Stromal cell of bone marrow (primary cell): ENCODE measurements at regions not wholly inside any gene's neighbourhood (a gene's known extent, or its start where the extent isn't known, plus 50 kb on each side); places are given as distances from the start of the nearest gene placed in this dataset.

Experiments used
- DNase-seq: peaks from one replicate; pipeline ENCODE4 v3.0.0-alpha.2; 2012; ENCODE audit warnings: low read depth

DNA sequence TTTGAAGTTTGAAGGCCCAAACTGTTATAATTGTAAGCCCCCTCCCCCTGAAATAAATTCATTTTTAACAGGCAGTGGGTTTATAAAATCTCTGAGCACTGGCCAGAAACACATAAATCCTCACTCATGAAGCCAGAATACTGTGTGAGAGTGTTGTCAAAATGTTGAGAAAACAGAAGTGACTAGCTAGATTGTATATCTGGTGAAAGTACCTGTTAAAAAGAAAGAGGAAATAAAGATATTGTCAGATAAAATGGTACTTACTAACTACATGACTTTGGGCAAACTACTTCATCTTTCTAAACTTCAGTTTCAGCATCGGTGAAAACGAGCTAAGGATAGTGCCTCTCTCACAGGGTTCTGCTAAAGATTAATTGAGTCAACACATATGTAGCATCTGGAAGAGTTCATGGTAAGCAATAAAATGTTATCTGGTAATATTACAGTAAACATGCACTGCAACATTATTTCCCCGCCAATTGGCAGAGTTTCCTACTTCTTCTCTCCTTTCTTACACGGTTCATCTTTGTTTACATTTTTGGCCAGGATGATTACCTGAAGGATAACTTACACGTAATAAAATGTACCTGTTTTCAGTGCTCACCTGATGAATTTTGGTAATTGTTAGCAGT lies 202.5 kb upstream of the CHRM2 start:
- DNase-seq: no peak

DNA sequence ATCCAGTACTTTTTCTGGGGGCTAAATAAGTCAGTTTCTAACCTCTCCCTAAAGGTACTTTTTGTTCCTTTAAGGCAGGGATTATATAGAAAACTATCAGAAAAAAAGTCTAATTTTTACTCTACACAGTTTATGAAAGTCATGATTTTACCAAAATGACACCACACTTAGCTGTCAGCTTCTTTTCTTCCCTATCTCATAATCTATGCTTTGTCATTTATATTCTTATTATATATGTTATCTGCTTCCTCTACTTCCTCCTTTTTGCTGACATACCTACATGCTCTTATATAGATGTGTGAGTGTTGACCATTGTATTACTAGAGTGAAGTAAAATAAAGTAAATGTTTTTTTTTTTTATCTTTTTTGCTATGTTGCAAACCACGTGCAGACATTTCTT lies 203.9 kb upstream of the CHRM2 start:
- DNase-seq: no peak

DNA sequence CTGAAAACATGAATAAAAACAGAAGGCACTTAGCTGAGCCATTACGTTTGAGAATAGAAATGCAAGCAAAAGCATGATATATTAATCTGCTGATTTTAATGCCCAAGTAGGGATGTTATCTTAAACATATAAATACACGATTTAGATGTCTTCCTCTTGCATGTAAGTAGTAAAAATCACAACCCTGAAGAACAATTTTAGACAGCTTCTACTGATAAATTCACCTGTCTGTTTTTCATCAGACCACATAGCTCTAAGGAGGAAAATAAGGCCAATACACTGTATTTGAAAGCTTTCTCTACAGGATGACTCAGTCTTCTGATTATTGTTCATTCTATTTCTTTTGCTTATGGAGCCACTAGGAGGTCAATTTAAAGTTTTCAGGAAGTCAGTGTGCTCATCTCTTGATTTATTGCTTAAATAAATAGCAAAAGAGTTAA lies 210.9 kb upstream of the CHRM2 start:
- DNase-seq: no peak

DNA sequence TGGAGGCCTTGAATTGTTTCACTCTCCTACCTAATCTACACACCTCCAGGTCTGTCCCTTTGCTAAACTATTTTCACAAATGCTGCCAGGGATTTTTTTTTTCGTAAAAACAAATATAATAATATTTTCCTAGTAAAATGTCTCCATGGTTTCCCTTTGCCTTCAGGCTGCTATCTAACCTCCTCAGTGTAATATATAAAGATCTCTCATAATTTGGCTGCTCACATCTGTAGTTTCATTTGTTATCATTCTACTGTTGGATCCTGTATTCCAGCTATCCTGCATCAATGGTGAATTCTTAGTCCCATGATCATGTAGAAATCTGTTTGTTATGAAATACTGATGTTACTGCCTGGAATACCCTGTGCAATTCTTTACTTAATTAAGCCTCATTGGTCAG lies 211.9 kb upstream of the CHRM2 start:
- DNase-seq: no peak

DNA sequence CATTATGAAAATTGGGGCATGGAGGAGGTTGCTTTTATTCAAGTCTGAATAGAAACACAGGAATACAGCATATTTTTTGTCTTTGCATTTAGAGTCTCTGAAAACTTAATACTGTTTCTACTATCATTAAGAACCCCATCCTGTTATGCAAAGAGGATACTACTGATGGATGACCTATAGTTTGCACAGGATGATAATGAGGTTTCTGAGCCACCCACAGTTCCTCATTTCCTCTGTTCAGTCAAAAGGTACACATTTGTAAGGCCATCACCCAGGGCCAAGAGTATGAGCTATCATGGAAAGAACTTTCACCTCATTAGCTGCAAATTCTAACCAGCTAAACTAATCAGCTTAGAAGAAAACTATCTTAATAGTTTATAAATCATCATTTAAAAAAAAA lies 213.0 kb upstream of the CHRM2 start:
- DNase-seq: no peak

DNA sequence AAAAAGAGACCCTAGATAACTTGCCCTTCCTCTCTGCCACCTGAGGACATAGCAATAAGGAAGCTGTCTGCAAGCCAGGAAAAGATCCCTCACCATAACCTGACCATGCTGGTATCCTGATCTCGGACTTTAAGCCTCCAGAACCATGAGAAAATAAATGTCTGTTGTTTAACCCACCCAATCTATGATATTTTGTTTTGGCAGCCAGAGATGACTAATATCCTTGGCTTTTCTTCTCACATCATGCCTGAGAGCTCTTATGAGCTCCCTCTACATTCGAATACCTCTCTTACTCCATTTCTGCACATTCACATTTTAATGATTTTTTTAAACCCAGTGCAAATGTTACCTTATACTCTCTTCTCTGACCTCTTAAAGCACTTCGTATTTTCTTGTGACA lies 214.0 kb upstream of the CHRM2 start:
- no peak for DNase-seq

DNA sequence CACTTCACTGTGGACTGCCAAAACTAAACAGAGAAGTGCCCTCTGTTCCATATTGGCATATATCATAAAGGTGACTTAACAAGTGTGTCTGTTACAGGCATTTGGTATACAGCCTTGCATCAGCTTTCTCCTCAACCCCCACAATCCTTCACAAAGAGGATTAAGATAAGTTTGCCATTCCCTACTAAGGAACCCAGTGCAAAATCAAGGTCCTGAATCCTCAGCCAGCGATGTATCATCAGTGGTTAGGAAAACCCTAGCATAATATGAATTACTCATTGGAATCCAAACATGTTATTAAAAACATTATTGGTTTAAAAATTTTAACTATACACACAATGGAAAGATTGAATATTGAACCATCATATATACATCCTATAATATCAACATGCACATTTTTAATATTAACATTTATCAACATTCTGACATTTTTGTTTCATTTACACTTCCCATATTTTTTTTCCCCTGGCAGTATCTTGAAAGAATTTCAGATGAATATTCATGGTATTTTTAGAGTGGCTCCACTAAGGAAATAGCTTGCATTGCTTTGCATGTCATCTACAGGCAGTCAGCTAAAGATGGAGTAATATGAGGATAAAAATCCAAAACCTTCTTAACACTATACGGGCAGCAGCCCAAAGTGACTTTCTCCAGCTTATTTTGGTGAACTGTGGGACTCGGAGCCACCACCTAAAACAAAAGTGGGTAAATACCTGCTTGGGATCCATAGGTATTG lies 215.6 kb upstream of the CHRM2 start:
- no peak for DNase-seq

DNA sequence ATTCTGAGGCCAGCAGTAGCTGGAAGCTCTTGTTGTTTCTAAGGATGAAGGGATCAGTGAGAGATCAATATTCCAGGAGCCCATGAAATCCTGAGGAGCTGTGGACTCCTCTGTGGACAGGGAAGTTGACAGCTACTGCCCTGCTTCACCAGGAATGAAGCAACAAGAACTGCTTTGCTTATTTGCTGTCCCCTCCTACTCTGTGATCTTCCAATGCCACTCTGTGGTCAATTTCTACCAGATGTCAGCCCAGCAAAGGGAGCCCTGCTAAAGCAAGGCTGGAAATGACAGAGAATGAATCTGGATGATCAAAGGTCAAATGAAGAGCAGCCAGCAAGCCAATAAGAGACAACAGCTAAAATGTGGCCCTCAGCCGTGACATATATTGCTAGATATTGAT lies 227.5 kb upstream of the CHRM2 start:
- DNase-seq: no peak

DNA sequence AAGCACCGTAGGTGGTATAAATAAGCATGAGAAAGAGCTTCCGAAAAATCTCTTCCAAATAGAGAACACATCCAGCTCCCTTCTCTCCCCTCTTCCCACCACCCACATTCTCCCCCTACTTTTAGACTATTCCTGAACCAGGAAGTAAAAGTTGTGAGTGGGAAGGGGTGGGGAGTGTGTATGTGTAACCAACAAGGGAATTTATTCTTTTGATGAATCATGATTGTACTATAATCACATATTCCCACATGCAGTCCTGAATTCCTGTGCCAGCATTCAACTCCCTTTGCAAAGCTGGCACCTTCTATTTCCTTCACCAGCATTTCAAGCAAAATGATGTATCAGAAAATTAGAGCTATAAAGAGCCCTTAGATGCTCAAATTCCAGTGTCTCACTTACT lies 230.6 kb upstream of the CHRM2 start:
- no peak for DNase-seq

DNA sequence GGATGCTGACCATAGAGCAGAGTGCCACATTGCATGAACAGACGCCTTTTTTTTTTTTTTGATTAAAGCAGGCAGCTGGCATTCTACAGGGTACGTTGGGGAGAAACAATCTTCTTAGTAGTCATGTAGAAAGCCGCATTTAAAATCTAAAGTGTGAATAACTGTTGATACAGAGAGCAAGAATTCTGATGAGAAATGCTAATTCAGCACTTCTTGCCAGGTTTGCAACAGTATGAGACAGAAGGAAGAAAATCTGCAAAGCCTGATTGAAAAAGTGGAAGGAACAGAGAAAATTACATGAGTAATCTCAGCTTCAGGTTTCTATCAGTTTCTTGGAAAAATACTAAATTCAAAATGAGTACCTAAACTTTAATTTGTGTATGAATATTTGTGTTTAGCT lies 232.7 kb upstream of the CHRM2 start:
- no peak for DNase-seq

DNA sequence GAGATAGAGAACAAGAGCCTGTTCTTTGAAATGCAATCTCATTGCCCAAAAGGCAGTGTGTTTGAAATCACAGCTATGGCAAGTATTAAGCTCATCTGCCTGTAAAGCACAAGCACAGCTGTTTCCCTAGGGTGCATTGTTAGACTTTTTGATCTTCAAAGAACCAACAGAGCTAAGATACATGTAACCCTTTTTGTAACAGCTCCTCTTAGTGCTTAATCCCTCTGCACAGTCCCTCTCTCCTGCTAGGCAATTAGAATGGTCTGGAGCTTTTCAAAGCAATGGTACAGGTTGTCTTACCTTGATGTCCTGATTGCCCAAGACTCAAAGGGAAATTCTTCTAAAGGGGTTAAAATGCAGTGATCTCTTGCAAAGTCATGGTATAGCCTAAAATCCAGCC lies 249.6 kb upstream of the CHRM2 start:
- DNase-seq: no peak

DNA sequence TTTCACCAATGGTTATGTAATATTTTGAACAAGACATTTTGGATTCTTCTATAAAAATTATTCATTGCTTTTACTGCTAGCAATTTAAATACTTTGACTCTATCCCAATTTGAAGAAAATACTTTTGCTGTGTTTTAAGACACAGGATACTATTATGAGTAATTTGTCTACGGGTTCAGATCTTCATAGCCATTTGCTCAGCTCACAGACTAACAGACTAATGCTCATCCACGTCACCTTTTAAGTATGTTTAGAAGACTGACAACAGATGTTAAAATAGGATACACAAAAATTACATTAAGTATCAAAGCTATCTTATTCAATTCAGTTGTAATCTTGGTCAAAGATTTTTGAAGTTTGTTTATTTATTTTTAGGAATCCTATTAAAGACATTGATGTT lies 251.3 kb upstream of the CHRM2 start:
- DNase-seq: no peak

DNA sequence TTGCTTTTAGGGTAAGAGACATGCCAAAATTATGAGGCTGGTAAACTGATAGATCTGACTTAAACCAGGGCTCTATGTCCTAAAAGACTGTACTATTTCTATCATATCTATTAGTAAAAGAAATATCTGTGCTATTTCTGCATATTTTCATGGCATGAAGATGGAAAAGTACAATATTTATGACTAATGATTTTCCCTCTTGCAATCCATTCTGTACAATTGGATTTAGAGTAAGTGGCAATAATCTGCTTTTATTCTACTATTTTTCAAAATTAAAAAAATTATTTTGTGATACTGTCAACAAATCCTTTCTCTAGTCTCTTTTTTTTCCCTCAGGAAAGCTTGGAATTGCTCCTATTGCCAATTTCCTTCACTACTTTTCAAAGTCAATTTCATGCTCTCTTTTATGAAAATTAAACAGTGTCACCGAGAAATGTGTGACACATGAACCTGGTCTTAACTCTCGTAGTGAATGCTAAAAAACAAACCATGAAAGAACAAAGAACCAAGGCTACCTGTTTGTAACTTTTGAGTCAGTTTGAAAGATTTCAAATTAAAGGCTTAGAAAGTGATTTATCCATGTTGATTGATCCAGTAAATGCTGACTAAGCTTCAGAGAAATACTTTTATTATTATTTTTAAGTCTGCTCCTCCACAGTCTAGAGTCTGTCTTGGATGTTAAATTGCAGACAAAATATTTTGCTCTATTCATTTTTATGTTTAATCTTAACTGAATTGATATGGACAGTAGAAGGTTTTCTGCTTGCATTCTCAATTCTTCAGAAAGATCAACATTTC lies 262.7 kb upstream of the CHRM2 start:
- no peak for DNase-seq

DNA sequence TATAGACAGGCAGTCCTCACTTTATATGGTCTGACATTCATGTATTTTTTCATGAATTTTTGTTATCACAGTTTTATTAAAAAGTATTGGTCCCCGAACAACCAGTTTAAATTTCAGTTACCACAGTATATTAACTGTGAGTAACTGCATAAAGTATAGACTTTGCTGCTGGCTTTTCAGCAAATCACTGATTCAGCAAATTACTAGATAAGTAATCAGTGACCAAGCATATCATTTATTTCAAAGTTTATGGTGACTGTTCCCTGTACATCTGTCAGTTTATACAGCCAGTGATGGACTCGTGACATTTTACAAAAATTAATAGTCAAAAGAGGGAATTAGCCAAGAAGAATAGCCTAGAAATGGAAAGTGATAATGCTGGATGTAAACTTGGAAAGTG lies 266.7 kb upstream of the CHRM2 start:
- DNase-seq: no peak

DNA sequence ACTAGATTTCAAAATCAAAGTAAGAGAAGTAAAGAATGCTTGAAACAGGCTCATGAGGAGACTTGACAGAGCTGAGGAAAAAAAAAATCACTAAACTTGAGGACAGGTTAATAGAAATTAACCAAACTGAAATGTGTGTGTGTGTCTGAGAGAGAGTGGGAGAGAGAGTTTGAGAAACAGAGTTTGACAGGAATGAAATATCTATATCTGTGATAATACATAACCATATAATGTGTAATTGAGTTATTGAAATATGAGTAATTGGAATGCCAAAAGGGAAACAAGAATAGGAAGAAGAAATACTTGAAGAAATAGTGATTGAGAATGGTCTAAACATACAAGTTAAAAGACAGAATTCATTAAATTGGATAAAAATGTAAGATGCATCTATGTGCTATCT lies 268.0 kb upstream of the CHRM2 start:
- no peak for DNase-seq

DNA sequence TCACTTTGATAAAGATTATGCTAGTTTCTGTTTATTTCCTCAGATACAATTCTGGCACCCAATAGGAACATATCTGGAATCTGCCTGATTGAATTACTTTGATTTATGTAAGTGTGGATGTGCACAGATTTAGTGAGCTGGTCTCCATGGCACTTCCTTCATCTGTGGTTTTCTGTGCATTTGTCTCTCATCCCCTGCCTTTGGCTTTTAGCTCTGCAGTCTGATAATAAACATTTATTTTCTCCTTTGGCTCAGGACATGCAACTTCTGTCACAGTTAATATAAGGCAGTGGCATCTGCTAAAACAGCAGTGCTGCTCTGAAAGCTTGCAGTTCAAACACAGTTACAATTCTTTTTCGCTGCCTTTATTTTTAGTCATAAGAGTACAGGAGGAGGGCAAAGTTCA lies 273.7 kb upstream of the CHRM2 start:
- DNase-seq: no peak

DNA sequence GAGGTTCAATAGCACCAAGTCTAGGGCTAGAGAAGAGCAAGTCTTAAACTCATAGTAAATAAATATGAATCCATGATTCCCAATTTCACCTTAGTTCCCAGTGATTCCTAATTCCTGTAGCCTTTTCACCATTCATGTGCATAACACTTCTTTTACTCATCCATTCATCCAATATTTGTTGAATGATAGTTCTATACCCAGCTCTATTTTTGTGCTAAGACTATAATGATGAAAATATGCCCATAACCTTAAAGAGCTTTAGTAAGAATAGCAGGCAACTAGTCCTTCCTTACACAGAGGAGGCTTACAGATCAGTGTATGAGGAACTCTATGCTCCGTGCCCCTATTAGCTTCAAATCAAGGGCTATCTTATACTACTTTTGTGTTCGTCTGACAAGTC lies 280.2 kb upstream of the CHRM2 start:
- no peak for DNase-seq

DNA sequence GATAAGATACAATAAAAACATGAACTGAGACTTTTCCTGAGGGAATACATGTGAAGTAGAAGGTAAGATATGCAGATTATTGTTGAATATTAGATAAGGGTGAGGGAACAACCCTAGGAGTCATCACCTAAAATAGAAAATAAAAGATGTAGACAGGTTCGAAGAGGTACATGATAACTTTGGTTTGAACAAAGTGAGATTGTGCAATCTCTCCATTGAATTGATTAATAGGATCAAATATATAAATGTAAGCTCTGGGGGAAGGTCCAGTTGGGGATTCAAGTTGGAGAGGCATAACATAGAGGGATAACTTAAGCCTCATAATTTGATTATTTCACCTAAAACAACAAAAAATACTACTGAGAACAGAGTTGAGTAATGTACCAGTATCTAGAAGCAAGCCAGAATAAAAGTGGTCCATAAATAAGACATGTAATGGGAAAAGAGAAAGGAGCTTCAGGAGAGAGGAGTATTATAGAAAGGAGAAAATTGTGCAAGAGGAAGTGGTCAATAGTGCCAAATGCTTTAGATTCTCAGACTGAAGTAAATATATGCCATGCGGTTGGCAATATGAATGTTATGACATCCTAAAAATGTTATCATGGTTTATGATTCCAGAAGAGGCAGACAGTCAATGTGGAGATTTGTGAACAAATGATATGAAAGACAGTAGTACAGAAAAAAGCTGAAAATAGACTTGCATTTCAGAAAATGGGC lies 282.3 kb upstream of the CHRM2 start:
- no peak for DNase-seq

DNA sequence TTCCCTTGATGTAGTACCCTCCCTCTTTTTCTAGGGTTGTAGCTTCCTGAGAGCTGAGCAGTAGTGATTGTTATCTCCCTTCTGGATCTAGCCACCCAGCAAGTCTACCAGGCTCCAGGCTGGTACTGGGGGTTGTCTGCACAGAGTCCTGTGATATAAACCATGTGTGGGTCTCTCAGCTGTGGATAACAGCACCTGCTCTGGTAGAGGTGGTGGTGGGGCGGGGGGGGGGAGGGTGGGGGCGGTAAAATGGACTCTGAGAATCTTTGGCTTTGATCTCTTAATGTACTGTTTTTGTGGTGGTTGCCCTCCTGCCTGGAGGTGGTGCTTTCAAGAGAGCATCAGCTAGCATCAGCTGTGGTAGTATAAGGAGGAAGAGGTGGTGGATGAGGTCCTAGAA lies 302.0 kb upstream of the CHRM2 start:
- no peak for DNase-seq

DNA sequence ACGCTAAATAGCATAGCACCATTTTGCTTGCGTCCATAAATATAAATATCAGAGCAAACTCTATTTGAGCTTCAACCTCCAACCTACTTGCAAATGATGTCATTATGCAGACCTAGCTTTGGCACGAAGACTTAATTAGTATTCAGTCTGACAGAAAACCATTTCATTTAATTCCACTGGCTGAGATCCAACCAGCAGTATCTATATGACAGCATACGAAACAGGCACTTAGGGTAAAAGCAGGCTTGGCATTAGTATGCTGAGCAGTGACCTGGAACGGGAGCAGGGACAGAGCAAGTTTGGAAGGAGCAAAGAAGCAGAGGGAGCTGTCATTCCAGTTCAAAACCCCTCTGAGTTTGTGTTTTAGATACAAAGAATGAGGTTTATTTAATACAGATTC lies 312.5 kb upstream of the CHRM2 start:
- no peak for DNase-seq

DNA sequence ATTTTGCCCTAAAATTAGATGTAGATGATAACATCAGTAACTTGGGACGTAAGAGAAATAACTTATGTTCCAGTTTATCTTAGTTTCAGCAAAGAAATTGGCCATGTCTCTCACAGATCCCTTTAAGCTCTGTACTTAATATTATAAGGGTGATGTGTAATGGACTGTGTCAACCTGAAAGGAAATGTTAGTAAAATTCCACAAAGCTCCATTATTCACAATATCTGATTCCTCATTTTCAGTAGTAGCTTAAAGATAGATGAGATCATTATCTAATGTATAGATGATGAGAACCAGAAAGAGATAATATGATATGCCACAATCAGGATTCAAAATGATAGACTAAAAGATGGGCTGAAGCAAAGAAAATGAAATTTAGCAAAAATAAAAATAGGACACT lies 316.8 kb upstream of the CHRM2 start:
- DNase-seq: no peak

DNA sequence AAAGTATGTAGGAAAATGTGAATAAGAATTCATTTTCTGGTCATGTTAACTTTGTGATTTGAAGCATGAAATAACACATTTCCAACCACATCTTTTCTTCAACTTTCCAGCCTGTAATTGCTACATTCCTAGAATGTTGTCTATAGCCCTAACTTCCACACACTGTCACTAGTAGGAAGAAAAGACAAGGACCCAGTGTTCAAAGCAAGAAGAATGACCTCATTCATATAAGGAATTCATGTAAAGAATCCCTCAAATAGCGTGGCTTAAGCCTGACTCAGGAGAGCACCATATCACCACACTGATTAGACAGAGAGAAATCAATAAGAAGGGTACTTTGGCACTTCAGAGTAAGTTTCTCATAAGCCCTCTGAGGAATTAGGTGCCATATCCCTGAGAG lies 318.7 kb upstream of the CHRM2 start:
- DNase-seq: no peak

DNA sequence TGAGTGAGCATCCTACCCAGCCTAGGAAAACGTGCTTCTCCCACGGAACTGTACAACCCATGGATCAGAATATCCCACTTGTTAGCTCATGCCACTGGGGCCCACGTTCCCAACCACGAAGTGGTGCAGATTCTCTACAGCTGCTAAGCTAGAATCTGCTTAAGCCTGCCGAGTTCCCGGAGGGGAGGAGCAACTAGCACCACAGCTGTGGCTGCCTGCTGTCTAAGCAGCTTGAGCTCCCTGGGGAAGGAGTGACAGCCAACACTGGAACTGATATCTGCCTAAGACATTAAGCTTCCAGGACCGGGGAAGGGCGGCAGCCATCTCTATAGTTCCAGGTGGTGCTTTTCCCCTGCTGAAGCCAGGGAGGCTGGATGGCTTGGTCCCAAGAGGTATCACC lies 334.7 kb upstream of the CHRM2 start:
- DNase-seq: no peak
